HG02852 (cell line): ENCODE measurements at regions not wholly inside any gene's neighbourhood (a gene's known extent, or its start where the extent isn't known, plus 50 kb on each side); places are given as distances from the start of the nearest gene placed in this dataset.
"Not testable (repeated sequence)": the region's sequence is repeated elsewhere in the genome, so short reads cannot be mapped to it uniquely, and the experiment has no call there.

Experiments
- ATAC-seq: cut with Tn5 transposase; IDR thresholded peaks from one replicate; pipeline ENCODE4 v1.9.1; 2021; ENCODE audit warnings: mild to moderate bottlenecking, moderate library complexity; ENCODE audit not compliant: unreplicated experiment

DNA sequence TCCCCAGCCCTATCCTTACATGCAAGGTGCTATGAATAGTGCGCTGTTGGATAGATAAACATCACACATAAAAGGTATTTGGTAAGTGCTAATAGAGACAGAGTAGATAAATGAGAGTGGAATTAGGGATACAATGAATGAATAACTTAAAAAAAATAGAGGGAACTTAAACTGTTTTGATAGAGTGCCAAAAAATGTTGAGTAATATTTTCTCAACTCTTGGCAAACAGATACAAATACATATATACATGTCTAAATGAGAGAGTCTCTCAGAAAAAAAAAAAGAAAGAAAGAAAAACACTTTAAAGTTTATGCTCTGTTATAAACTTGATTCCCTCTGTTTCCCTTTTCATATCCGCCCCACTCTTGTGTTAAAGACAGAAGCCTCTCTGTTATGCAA, 667.4 kb downstream of the ROBO2 start:
- ATAC-seq = no peak

- ATAC-seq = no peak
Measured at GRCh38 chr3:77709155-77709554, 669.3 kb downstream of the ROBO2 start.

- ATAC-seq = no peak
Measured at GRCh38 chr3:77718311-77718710, 678.4 kb downstream of the ROBO2 start.

GRCh38 chr3:77720460-77720971, 680.6 kb downstream of the ROBO2 start:
- ATAC-seq = no peak

GRCh38 chr3:77726517-77726916, 686.6 kb downstream of the ROBO2 start:
- ATAC-seq = no peak

DNA sequence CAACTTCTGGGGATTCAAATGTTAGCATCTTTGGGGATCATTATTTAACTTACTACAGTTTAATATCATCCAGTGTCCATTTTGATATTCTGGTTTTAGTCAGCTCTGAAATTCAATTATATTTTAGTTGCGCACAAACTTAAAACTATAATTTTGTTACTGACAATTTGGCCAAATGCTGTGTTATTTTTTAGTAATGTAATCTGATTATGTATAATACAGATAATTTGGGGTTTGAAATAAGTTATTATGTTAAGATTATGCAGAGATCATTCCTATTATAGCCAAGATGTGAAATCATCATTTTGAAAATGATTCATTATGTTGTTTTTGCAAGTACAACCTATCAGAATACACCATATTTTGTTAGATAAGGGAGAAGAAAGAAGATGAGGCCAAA, 706.1 kb downstream of the ROBO2 start:
- no peak for ATAC-seq

GRCh38 chr3:77746892-77747291, 707.0 kb downstream of the ROBO2 start:
- no peak for ATAC-seq

GRCh38 chr3:77756397-77756975, 716.6 kb downstream of the ROBO2 start:
- ATAC-seq = not testable (repeated sequence)

GRCh38 chr3:77772459-77772858, 732.6 kb downstream of the ROBO2 start:
- ATAC-seq = no peak

DNA sequence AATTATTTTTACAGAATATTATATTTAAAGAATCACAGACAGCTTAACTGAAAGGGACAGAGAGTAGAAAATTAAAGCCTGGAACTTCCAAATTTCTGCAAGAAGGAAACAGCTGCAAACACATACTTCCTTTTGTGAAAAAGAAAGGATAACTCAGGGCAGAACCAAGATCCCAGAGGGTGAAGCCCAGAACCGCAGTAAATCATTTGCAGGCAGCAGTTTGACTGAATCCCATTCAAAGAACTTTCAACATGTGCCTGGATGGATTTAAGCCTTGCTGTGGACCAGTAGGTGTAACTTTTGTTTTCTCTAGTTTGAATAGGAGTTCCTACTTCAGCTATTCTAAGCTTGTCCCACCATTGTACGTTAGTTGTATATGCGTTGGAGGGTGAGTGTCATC, 733.2 kb downstream of the ROBO2 start:
- ATAC-seq = no peak

GRCh38 chr3:77780278-77780996, 740.5 kb downstream of the ROBO2 start:
- no peak for ATAC-seq

DNA sequence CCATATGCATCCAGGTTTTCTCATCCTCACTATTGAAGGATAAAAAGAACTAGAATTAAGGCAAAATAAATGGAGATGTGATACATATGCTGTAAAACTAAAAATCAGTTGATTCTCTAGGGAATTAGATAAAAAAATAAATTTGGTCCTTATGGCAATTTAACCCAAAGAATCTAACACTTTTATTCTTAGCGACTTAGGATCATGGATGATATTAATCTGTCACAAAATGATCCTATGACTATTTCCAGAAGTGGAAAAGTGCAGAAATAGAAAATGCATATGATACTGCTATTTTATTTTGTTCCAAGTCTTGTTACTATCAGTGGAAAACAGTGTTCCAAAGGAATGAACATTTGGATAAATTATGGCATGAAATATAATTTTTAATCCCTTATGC, 746.3 kb downstream of the ROBO2 start:
- ATAC-seq = no peak

DNA sequence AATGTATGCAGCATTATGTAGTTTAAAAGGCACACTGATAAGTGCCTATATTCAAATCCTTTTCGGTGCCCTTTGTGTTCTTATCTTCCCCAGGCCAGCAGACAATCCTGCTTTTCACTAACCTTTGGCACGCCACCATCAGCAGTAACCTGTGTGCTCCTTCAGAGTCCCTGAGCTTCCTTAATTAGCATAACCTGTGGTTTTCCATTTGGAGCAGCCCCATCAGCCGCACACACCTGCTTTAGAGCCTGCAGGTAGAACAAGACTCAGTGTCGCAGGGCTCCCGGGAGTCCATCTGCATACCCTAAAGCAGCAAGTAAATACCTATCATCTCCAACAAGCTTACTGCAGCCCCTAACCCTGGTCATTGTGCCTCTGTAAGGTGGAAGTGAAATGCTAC, 755.1 kb downstream of the ROBO2 start:
- ATAC-seq = no peak

DNA sequence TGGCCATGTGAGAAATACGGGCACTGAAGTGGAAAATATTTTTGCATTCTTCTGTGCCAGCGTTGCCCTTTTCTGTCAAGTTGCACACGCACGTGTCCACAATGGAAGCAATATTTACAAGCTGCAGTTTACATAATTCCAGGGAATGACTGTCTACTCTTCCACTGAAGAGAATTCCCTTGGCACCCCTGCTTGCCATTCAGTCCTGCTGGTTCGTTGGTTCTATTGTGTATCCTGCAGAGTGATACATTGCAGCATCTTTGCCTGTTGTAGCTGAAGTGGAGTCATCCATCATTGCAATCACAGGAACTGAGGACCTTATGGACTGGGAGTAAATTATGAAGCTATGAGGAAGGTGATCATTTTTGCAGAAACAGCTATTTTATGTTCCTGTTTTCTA, 759.4 kb downstream of the ROBO2 start:
- ATAC-seq = no peak

DNA sequence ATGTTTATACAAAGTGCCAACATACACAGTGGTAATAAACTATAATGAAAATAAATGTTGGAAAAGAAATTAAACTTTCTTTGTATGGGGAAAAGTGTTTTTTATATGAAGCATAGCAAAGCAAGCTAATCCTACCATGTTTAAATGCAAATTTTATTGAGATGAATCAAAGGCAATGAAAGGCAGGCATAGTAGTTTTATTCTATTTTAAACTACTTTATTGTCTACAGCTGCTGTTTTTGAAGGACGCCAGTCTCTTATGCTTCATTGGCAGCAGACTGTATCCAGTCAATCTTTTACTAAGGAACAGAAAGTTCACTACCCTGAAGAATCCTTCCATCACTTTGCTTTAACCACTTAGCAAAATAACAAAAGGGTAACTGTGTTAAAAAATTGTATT, 761.0 kb downstream of the ROBO2 start:
- no peak for ATAC-seq

DNA sequence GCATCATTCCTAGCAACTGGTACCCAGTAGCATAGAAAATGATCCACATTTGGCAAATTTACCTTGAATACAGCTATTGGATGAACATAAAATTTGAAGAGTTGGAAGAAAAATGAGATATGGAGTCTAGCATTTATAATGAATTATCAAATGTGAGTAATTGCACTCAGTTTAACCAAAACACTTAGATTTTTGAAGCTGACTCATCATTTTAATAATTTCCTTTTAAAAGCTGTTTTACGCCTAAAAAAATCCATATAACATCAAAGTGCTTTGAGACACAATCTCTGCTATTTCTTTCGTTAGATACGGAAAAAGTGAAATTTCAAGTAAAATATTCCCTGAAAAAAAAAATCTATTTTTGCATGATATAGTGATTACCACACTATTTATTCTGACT, 767.4 kb downstream of the ROBO2 start:
- no peak for ATAC-seq

- no peak for ATAC-seq
Measured at GRCh38 chr3:77814845-77815244, 774.9 kb downstream of the ROBO2 start.

- ATAC-seq = no peak
Measured at GRCh38 chr3:77815467-77815866, 775.6 kb downstream of the ROBO2 start.

DNA sequence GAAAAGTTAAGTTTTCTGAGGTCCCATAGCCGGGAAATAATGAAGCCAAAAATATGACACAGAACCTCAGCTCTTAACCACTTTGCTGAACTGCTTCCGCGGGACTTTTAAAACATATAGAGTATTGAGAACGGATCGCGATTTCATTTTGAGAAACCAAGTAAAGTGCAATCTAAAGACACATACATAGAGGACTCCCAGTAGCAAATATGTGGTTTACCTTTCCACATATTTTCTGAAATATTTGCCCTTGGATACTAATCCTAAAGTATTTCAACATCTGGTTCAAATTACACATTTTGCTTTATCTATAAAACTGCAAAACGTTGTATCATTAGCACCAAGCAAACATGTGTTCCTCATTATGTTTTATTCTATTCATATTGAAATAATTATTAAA, 776.5 kb downstream of the ROBO2 start:
- no peak for ATAC-seq

DNA sequence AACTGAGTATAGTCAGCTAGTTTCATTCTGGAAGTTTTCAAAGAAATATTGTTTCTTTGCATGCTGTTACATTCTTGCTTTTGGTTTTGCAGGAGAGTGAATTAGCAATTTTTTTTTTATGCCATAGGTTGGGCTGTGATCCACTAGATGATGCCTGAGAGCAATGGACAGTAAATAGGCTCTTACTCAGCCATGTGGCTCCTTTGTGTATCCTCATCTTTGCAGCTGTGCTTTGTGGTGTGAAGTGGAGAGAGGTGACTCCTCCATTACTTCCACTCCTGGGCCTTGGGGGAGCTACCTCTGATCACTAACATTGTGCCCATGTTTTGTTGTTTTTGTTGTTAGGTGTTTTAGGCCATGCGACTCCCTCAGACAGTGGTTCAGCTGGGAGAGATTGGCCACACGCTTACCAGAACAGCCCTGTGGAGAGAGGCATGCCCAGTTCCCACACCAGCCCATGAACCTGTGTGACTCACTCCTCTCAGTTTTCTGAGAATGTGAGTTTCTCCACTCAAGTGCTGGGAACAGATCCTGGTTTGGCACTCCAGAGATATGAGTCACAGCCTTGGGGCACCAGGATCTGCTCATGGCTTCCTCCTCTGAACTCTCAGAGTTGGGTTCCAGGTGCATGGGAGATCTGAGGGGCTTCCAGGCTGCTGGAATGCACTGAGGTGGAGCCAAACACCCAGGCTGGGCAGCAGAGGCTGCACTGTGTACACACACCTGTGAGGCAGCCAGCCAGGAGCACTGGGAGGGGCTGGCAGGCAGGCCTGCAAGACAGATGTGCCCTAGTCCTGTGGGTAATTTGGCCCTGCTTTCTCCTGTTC, 785.3 kb downstream of the ROBO2 start:
- no peak for ATAC-seq

DNA sequence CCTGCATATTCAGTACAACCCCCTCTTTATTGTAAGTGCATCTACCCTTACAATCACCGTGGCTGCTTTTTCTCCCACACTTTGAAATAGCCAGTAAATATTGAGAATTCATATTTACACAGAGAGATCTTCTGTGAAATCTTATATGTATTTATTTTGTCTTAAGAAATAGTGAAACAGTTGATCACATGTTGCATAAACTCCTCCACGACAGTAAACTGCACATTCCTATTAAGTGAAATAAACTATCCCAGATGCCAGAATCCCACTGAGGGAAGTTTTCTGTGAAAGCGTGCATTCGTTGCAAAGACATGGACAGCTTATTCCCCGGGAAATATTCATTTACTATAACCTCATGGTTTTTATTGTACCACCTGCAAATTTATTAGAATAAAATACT, 796.0 kb downstream of the ROBO2 start:
- no peak for ATAC-seq
